ENCODE measurements at regions not wholly inside any gene's neighbourhood (a gene's known extent, or its start where the extent isn't known, plus 50 kb on each side); places are given as distances from the start of the nearest gene placed in this dataset.

DNA sequence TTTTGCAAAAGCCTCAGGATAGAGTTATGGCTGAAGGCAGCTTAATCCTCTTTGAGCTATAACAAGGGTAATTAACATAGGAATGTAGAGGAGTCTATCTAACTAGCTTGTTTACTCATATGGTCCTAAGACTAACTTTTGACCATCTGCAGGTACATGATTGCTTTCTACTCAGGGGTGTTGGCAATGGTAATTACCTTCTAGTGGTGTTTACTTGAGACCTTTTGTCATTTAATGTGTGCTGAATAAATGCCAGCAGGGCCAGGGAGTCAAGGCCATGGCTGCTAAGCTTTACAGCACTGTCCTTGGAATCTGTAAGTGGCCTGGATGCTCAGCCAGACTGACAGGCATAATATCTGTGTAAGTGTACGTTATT, 1325.0 kb downstream of the XPNPEP1 start:
- TF ChIP-seq CTCF (IDR thresholded peaks at IDR 0.05; ENCODE audit: insufficient read depth, low read length, poor library complexity, severe bottlenecking) (no peak), EZH2phosphoT487 (conservative IDR thresholded peaks at IDR 0.05; ENCODE audit: low read length) (no peak)
